Body of pancreas (tissue), 4 donors: ENCODE measurements at regions not wholly inside any gene's neighbourhood (a gene's known extent, or its start where the extent isn't known, plus 50 kb on each side); places are given as distances from the start of the nearest gene placed in this dataset.

Experiments used
- CTCF ChIP-seq, 7 experiments: fragments of 450-650 bp in 4 of 7; fragments of 200-600 bp in 3 of 7; sonication (generic) in 3 of 7; IDR thresholded peaks; one replicate each; pipeline ENCODE4 v1.5.1; 2016 to 2019; ENCODE audit warnings: antibody characterized with exemption in 7 of 7
- POLR2A ChIP-seq, 3 donors: fragments of 450-650 bp; IDR thresholded peaks; one replicate each; pipeline ENCODE4 v1.6.1; 2016; ENCODE audit warnings: antibody characterized with exemption in 3 of 3, mild to moderate bottlenecking in 2 of 3

- TF ChIP-seq CTCF (IDR thresholded peaks at IDR 0.05) (no peak), POLR2A (IDR thresholded peaks at IDR 0.05) (no peak)
Observed at GRCh38 chr5:106417566-106417965, 1253.2 kb downstream of the EFNA5 start.
